NCI-H526 treated with DMSO at 0.1 percent for 48 hours (cell line): ENCODE measurements at regions not wholly inside any gene's neighbourhood (a gene's known extent, or its start where the extent isn't known, plus 50 kb on each side); places are given as distances from the start of the nearest gene placed in this dataset.

Experiments used
- DNase-seq: peaks from one replicate; lab custom pipeline; 2025; lab: John Stamatoyannopoulos, UW

DNA sequence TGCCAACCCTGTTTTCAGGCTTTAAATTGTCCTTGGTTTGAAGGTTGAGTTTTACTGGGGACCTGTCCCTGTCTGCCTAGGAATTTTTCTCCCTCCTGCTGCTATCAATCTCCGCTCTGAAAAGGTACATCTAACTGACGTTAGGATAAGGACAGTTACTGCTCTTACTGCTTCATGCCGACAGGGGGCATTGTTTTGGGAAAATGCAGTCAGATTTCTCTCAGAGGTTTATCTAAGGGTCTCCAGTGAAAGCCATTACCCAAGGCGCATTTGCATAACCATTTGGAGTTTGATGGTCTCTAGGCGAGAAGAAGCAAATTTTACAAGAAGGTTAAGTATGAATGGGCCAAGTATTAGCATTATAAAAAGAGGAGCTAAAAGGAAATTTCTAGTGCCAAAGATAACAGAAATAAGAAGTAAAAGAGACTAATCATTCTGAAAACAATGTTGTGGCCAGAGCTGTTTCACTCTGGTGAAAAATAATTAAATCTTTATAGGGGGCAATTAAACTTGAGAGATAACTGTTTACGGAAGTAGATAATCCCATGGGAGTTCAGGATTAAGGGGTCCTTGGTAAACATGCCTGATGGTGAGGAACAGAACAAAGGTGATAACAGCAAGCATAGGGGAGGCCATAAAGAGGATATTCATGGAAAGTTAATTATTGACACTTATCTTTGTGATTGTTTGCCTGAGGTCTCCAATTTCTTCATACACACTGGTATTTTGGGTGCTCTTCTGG lies 605.0 kb downstream of the MTRR start:
- no peak for DNase-seq

DNA sequence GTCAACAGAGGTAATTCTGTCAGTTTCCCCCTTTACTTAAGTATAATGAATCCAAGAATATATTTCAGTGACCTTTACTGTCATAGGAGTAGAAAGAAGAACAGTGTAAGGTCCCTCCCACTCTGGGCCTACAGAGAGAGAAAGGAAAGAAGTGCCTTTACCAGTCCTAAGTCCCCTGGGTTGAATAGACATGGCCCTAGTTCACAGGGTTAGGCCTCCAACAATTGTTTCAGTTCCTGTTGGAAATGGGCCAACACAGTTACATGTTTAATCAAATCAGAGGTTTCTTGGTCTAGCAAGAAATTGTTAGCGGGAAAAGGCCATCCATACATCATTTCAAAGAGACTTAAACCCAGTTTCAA lies 605.6 kb downstream of the MTRR start:
- DNase-seq = no peak

DNA sequence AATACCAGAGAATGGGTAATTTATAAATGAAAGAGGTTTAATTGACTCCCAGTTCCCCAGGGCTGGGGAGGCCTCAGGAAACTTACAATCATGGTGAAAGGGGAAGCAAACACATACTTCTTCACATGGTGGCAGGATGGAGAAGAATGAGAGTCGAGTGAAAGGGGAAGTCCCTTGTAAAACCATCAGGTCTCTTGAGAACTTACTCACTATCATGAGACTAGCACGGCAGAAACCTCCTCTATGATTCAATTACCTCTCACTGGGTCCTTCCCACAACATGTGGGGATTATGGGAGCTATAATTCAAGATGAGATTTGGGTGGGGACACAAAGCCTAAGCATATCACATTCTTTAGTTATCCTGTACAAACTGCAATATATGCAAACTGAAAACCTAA lies 609.4 kb downstream of the MTRR start:
- DNase-seq = no peak

DNA sequence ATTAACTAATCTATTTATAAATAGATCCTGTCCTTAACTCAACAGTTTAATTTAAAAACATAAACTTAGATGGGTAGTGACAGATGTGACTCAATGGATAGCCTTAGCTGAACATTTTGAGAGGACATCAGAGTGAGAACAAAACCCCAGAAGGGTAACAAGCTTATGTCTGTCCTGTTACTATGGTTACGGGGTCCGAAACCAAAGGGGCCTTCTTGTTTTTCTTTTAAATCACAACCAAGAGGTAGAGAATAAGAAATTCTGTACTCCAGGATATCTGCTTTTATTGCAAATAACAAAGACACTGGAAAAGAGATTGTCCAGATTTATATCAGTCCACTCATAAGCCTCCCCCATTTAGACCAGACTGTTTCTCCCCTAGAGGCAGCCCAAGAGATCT lies 612.1 kb downstream of the MTRR start:
- no peak for DNase-seq

DNA sequence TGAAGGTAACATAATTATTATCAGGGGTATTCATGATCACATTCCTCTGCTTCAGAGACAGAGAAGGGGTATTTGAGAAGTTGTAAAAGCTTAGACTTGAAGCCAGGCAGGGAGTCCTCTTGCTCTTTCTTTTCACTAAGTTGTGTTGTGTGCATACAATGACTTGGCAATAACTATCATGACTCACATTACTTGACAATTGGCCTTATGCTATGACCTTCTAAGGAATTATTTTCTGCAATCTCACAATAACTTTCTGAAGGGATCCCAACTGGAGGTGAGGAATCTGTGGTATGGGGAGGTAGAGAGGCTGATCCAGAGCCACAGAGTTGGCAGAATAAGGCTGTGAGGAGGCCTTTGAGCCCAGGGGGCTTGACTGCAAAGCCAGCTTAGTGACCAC lies 622.3 kb downstream of the MTRR start:
- DNase-seq = no peak

DNA sequence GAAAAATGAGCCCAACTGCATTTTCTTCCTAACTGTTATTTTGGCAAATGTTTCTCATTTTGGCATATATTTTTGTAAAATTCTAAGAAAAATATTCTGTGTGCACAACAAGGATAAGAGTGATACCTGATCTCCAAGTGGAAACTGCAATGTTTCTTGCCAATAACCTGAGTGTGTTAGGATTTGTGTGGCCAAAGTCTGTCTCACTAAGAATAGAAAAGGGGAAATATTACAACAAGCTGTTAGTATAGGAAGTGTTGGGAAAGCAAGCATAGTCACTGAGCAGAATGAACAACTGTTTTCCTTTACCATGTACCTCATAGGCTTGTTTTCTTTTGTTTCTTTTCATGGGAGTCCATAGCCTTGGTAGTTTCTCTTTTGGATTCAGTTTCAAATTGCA lies 624.2 kb downstream of the MTRR start:
- DNase-seq = no peak

DNA sequence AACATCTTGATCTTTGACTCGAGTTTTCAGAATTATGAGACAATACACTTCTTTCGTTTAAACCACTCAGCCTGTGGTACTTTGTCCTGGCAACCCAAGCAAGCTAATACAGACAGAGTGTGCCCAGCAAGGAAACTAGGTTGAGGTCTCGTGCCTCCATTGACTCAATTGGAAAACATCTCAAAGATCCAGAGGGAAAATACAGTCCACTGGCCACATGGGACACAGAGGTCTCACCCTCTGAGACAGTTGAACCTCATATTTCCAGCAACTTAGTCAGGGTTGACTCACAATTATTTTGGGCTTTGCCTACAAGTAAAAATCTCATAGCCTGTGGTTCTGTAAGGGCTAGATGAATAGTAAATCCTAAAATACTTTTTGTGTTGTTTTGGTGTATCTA lies 631.5 kb downstream of the MTRR start:
- no peak for DNase-seq

DNA sequence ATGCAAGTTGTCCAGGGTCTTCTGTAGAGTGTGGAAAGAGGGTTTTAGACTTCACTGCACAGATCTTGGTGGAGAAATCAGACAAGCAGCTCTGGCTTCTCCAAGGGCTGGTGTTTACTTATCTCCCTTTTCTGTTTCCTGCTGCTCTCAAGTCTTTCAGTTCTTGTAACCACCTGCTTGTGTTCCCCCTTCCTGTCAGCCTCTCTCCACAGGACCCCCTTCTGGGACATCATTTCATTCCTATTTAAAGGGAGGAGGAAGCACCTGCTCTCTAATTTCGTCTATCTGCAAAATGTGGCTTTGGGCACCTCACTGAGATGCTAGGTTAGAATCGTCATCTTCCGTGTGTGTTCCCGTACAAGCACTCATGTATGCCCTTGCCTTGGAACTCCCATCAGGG lies 636.2 kb downstream of the MTRR start:
- no peak for DNase-seq

DNA sequence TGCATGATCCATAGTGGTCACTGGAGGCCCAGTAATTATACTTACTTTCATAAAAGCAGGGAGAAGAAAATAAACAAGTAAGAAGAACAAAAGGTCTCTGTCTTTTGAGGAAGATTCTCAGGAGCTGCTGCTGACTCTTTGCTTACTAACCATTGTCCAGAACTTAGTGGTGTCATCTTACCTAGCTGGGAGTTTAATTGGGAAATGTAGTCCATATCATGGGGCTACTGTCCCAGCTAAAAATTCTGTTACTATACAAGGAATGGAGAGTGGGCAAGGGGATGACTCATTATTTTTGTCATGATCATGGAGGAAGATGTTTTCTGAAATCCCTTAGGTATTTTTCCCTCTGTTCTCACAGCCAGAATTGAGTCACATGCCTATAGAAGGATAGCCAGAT lies 639.3 kb downstream of the MTRR start:
- DNase-seq = no peak

DNA sequence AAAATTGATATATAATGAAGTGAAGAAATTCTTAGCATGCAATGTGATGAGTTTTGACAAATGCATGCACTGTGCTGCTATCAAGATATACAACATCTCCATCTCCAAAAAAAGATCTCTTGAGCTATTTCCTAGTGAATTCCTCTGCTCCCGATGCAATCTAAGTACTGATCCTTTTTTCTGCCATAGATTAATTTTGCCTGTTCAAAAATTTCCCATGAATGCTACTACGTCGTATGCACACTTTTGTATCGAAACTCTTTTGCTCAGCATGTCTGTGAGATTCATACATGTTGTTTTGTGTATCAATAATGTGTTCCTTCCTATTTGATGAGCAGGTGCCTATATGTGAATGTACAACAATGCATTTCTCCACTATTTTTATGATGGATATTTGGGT lies 647.4 kb downstream of the MTRR start:
- no peak for DNase-seq

DNA sequence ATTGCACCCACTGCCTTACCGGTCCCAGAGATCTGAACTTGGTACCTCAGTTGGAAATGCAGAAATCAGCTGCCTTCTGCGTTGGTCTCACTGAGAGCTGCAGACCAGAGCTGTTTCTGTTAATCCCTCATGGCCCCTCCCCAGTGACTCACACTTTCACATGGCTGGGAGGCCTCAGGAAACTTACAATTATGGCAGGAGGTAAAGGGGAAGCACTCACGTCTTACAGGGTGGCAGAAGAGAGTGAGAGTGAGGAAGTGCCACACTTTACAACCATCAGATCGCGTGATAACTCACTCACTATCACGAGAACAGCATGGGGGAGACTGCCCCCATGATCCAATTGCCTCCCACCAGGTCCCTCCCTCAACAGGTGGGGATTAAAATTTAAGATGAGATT lies 648.5 kb downstream of the MTRR start:
- no peak for DNase-seq

DNA sequence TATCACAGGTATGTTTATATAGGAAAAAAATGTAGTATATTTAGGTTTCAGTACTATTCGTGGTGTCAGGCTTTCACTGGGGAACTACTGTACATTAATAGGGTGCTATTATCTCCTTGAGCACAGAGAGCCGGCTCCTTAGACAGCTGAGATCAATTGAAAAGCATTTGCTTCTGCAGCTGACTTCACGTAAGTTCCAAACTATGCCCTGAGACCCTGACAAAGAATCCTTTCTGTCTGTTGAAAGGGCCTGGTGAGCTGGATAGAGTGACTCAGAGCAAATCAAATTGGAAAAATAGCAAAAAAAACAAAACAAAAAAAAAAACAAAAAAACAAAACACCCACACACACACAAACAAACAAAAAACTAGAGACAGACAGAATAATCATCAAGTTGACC lies 652.0 kb downstream of the MTRR start:
- DNase-seq = no peak

DNA sequence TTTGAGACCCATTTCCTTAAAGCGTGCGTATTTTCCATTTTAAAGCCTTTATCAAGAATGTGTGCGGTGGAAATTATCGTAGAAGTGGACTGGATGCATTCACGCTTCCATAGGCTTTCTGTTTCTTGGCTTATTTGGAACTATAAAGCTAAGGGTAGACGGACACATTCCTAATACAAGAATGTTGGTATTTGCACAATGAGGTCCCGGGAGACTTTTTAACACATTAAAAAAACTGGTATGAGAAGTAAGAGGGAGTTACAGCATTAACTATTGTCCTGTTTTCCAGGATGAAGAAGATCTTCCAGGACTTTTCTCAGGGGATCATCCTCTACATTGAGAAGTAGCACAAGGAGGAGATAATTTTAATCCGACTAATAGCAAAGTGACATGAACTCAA lies 653.0 kb downstream of the MTRR start:
- DNase-seq = no peak

DNA sequence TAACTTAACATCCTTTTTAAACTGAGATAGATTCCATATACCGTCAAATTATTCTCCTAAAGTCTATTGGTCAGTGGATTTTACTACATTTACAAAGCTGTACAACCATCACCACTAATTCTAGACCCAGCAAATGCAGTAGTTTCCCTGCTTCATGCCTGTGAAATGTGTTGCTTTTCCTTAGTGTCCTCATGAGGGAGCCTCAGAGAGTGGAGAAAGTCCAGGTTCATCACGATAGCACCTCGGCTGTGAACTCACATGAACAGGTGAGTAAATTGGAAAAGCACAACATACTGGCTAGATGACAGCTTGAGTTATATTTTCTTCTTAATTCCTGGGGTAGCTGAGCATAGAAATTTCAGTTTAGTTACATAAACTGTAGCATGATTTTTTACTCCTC lies 653.7 kb downstream of the MTRR start:
- DNase-seq = no peak

DNA sequence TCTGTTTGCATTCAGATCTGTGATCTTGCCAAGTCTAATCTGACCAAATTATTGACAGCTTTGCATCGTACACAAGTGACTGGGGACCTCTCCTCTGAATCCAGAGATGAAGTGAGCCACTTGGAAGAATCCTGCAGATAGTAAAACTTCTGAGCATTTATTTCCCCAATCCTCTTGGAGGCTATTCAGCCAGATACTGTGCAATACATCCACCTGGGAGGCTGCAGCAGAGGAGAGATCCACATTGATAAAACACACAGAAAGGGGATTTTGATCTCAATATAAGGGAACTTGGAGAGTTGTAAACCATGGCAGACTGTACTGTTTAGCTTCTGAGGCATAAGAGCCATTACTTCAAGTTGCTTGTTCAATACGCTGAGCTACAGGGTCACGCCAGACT lies 654.6 kb downstream of the MTRR start:
- no peak for DNase-seq

DNA sequence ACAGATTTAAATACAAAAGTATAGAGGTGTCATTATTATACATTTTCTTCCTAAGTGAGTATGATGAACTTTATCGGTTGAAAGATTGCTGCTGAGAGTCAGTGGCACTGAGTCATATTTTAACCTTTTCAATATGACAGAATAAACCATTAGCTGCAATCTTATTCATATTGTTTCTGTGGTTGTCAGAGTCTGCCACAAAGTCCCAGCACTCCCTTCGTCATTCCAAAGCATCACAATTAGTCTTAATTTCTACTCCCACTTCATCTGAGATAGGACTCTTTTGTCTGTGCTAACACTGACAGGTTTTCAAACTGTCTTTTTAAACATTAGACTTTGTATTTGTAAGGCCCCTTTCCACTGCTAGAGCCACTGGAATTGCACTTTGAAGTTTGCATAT lies 656.9 kb downstream of the MTRR start:
- no peak for DNase-seq

DNA sequence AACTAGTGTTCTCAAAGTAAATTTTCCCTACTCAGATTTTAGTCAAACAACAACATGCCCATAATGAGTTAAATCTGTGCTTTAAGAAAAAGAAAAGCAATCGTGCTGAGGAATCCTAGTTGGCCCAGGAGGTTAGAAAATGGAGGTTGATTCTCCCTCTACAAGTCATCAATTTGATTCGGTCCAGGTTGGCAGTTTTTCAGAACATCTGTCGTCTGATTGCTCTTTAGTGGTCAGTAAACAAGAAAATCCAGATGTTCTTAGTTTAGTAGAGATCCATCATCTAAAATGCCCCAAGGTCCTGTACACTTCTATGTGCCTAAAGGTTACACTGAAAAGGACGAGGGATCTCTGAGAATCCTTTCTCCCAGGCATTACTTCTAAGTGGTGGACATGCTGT lies 659.2 kb downstream of the MTRR start:
- DNase-seq = no peak

DNA sequence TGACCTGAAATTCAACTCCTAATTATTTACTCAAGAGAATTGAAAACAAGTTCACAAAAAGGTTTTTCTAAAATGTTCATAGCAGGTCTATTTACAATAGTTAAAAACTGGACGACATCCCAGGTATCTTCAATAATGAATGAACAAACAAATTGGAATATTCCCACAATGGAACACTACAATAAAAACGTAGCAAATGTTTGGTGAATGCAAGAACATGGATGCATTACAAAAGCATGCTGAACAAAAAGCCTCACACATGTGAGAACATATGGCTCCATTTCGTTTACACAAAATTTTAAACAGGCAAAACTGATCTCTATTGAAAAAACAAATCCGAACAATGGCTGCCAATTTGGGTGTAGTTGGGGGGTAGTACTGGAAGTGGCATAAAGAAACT lies 669.9 kb downstream of the MTRR start:
- DNase-seq = no peak

DNA sequence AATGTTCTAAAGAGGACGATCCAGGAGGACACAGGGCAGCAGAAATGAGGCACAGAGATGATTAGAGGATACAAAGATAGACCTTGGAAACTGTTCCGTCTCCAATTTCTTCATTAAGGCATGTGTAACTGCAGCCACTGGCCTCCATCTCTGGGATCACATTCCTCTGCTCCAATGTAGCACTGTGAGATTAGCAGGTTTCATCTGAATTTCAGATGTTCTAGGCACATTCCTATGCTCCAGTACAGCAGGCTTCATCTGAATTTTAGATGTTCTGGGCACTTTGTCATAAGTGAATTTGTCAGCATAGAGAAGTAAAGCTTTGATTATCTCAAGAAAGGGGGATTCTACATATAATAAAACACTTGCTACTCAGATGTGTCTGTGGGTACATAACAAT lies 671.4 kb downstream of the MTRR start:
- DNase-seq = no peak

DNA sequence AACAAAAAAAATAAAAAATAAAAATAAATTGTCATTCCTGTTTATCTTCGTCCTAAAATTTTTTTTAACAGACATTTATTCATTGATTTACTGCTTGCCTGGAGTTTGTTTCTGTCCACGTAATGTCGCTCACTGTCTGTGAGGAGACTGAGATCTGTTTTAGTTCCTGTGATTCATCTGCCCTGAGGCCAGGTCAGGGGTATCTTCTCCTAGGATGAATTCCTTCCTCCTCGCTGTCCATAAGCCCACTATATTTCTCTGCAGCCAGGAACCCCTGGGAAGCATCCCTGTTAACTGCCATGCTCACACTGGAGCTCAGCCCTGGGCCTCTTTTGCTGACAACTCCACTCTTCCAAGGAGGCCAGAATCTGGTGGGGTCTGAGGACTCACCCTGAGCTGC lies 682.0 kb downstream of the MTRR start:
- no peak for DNase-seq

DNA sequence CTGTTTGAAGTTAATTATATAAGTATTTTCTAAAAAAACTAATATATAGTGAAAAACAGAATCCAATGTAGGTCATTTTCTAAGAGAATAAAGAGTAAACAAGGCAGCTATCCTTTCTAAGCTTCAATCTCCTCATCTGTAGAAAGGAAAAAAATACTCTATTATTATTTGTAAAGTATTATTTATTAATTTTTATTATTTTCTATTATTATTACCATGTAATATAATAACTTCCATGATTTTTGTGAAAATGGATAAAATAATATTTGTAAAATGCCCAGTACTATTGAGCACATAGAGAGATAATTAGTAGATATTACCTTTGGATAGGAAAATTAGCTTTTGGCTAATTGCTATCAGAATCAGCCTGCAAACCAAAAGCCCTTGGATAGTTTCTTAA lies 684.4 kb downstream of the MTRR start:
- DNase-seq = no peak

DNA sequence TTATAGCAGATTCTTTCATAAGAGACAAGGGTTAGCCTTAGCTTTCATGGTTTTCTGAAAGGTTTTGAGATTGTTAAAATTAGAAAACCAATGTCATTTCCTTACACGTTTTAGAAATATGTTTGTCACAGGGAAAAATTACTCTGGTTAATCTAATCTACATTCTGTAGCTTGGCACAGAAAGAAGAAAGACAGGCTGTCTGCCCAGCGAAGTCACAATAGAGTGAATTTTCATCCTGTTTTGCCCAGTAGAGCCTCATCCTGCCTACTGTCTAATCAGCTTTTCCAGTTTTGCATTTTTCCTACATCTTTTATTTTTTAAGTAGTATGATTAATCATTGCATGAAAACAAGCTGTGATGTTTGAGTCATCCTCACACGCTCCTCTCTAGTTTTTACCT lies 688.8 kb downstream of the MTRR start:
- no peak for DNase-seq

DNA sequence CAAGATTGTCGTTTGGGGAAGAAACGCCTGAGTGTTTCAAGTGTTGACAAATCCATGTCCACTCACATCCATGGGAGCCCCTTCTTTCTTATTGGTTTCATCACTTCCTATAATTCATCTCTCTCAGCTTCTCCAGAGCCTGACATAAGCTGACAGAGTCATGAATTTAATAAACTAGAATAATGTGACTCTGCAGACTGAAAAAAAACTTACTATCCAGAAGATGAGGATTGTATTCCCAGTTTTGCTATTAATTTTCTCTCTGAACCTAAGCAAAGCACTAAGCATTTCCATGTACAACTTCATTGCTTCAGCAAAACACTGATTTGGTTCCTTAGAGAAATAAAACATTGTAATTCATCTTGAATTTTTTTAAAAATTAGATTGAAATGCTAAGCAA lies 691.8 kb downstream of the MTRR start:
- DNase-seq = no peak

DNA sequence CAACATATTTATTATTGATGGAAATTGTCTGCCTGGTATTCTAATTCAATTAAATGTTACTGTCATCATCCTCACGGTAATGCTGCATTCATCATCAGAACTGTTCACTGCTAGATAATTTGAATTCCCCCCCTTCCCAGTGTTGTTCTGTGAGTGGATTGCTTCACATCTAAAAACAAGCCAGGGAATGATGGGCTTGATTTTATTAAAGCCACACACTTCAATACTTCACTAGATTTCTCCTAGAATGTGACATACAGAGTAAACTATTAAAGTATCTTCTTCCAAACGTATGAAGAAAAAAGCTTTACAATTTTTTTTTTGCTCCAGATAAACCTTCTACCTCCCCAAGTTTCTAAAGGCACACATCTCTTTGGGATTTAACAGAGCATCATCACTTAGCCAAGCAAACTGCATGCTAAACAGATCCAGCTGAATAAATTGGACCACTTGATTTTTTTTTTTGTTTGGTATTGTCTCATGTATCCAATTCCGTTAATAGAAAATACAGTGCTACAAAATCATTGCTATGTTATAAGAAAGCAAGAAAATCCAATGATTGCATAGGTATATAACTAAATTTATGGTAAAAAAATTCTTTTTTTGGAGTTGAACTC lies 692.4 kb downstream of the MTRR start:
- no peak for DNase-seq
